ENCODE measurements at regions not wholly inside any gene's neighbourhood (a gene's known extent, or its start where the extent isn't known, plus 50 kb on each side); places are given as distances from the start of the nearest gene placed in this dataset.

DNA sequence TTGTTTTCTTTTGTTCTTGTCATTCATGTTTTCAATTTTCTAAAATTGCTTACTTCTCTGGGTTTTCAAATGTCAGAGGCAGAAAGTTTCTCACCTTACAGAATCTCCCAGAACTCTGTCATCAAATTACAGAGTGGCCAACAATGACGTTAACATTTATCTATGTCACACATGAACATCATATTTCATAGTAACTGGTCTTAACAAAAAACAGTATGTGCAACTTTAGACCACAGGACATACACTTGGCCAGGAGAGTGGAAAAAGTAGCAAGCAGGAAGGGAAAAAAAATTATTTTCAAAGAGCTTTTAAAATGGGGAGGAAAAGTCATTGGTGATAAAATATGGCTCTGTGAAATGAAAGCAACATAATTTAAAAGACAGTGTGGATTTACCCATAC, 426.5 kb downstream of the MED13L start:
- peaks cover 8% of the 10 kb centered on the region for H3K9me3 Mint-ChIP-seq
- TF ChIP-seq, protein P1, sequence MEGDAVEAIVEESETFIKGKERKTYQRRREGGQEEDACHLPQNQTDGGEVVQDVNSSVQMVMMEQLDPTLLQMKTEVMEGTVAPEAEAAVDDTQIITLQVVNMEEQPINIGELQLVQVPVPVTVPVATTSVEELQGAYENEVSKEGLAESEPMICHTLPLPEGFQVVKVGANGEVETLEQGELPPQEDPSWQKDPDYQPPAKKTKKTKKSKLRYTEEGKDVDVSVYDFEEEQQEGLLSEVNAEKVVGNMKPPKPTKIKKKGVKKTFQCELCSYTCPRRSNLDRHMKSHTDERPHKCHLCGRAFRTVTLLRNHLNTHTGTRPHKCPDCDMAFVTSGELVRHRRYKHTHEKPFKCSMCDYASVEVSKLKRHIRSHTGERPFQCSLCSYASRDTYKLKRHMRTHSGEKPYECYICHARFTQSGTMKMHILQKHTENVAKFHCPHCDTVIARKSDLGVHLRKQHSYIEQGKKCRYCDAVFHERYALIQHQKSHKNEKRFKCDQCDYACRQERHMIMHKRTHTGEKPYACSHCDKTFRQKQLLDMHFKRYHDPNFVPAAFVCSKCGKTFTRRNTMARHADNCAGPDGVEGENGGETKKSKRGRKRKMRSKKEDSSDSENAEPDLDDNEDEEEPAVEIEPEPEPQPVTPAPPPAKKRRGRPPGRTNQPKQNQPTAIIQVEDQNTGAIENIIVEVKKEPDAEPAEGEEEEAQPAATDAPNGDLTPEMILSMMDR (IDR thresholded peaks at IDR 0.05), result no peak
- ChIA-PET CTCF (no interaction called here), POLR2A (no interaction called here)
- intact Hi-C loops (cut with micrococcal nuclease), result no loop called here
- peaks cover 7% of the 10 kb centered on the region for H3K27me3 Mint-ChIP-seq
- H3K4me1 Mint-ChIP-seq, result no peaks in the 10 kb centered on the region
- DNase-seq (no peak), ATAC-seq (ENCODE audit: low read depth) (no peak)
- no peak overlapping the region for H3K27ac Mint-ChIP-seq
- H3K4me3 Mint-ChIP-seq, result no peak overlapping the region
- no peaks in the 10 kb centered on the region for H3K36me3 Mint-ChIP-seq (ENCODE audit: low read depth)

DNA sequence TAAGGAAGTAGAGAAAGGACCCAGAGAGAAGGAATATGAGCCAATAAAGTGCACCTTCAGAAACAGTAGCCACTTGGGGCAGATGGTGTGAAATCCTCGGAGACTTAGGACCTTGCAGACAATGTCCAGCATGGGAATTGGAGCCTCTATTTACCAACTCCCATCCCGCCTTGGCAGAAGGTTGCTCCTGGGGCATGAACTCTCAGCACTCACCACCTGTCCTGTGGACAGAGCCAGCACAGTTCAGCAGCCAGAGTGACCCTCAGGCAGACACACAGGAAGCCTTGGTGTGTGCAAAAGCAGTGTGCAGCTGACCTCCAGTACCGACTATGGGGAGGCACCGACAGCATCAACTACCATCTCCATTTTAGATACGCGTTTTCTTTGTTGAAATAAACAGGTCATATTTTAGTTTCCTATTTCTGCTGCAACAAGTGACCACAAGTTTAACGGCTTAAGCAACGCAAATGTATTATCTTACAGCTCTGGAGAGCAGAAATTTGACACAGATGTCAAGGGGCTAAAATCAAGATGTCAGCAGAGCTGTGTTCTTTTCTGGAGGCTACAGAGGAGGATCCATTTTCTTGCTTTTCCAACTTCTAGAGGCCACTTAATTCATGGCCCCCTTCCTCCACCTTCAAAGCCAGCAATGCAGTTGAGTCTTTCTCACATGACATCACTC, 428.1 kb downstream of the MED13L start:
- Mint-ChIP-seq H3K27me3 (peaks cover 10% of the 10 kb centered on the region), H3K4me3 (no peak overlapping the region), H3K4me1 (no peaks in the 10 kb centered on the region), H3K27ac (no peak overlapping the region), H3K9me3 (peaks cover 8% of the 10 kb centered on the region), H3K36me3 (ENCODE audit: low read depth) (no peaks in the 10 kb centered on the region)
- CTCF ChIA-PET, result no interaction called here
- intact Hi-C loops (cut with micrococcal nuclease), result no loop called here
- POLR2A ChIA-PET, result no interaction called here
- TF ChIP-seq, protein P1 (IDR thresholded peaks at IDR 0.05), result no peak
- no peak for DNase-seq
- ATAC-seq (ENCODE audit: low read depth), result no peak

DNA sequence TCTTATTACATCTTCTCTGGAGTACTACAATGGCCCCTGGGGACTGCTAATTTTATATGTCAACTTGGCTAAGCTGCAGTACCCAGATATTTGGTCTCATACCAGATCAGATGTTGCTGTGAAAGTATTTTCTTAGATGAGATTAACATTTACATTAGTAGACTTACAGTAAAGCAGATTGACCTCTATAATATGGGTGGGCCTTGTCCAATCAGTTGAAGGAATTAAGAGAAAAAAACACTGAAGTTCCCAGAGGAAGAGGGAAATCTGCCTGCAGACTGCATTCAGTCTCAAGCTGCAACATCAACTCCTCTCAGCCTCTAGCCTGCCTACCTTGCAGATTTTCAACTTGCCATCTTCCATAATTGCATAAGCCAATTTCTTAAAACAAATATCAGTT, 430.1 kb downstream of the MED13L start:
- ATAC-seq (ENCODE audit: low read depth), result no peak
- CTCF ChIA-PET, result no interaction called here
- TF ChIP-seq, protein P1 (IDR thresholded peaks at IDR 0.05), result no peak
- Mint-ChIP-seq H3K36me3 (ENCODE audit: low read depth) (no peaks in the 10 kb centered on the region), H3K9me3 (peaks cover 8% of the 10 kb centered on the region), H3K4me3 (no peak overlapping the region), H3K4me1 (no peaks in the 10 kb centered on the region), H3K27ac (no peak overlapping the region), H3K27me3 (peaks cover 12% of the 10 kb centered on the region)
- POLR2A ChIA-PET, result no interaction called here
- intact Hi-C loops (cut with micrococcal nuclease), result no loop called here
- no peak for DNase-seq

DNA sequence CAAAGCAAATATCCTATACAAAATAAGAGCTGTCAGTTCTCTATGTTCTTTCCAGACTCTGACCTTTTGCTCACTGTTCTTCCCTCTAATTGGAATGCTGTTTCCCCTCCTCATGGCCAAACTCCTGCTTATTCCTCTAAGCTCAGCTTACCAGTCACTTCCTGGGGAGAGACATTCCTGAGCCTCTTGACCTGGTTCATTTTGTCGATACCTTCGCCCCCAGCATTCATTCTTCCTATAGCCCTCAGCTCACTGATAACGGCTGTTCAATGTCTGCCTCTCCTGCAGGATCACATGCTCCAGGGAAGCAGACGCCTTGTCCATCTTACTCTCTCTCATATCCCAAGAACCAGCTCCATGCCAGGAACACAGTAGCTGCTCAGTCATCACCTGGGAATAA, 431.0 kb downstream of the MED13L start:
- ChIA-PET CTCF (no interaction called here), POLR2A (no interaction called here)
- H3K27me3 Mint-ChIP-seq, result peaks cover 12% of the 10 kb centered on the region
- ATAC-seq (ENCODE audit: low read depth), result no peak
- no peaks in the 10 kb centered on the region for H3K4me1 Mint-ChIP-seq
- H3K9me3 Mint-ChIP-seq, result peaks cover 8% of the 10 kb centered on the region
- no peak for DNase-seq
- no peak overlapping the region for H3K4me3 Mint-ChIP-seq
- H3K36me3 Mint-ChIP-seq (ENCODE audit: low read depth), result no peaks in the 10 kb centered on the region
- TF ChIP-seq, protein P1 (IDR thresholded peaks at IDR 0.05), result no peak
- no peak overlapping the region for H3K27ac Mint-ChIP-seq
- intact Hi-C loops (cut with micrococcal nuclease), result no loop called here

DNA sequence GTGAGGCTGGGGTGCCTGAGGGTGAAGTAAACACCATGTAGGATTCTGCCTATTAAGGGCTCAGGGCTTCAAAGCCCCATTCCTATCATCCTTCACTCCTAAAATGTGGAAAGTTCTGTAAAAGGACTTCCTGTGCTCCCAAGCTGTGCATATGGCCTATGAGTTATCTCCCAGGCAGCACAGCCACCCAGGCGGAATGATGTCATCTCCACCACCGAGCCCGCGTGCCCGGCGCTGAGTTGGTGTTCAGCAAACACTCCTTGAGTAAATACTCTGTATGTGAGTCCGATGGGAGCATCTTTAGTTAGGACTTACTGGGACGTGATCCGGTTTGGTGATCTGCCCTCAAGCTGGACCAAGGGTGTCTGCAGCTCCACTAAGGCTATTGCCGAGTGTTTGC, 437.3 kb downstream of the MED13L start:
- Mint-ChIP-seq H3K27ac (no peak overlapping the region), H3K27me3 (peaks cover 6% of the 10 kb centered on the region), H3K9me3 (no peaks in the 10 kb centered on the region), H3K36me3 (ENCODE audit: low read depth) (no peaks in the 10 kb centered on the region), H3K4me3 (no peak overlapping the region), H3K4me1 (no peaks in the 10 kb centered on the region)
- TF ChIP-seq, protein P1 (IDR thresholded peaks at IDR 0.05), result no peak
- intact Hi-C loops (cut with micrococcal nuclease), result no loop called here
- CTCF ChIA-PET, result no interaction called here
- no peak for DNase-seq
- POLR2A ChIA-PET, result no interaction called here
- no peak for ATAC-seq (ENCODE audit: low read depth)

Data from activated B cell treated with CpG ODN at 0.5 μM for 24 hours (primary cell).